ENCODE measurements at regions not wholly inside any gene's neighbourhood (a gene's known extent, or its start where the extent isn't known, plus 50 kb on each side); places are given as distances from the start of the nearest gene placed in this dataset.

DNA sequence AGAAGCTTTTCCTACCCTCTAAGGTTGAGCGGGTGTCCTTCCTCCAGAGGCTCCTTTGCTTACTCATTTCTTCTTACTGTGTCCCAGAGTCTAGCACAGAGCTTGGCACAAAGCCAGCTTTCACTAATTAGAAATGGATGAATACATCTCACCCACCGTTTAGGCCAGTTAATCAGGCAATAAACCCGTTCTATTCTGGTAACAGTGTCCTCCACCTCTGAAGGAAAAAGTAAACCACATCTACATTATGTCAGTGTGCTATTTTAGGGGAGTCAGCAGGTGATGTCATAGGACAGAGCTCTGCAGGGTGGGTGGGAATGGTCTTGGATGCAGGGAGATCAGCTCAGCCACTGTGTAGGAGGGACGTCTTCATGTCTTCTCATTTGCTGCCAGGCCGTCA lies 109.2 kb downstream of the OSTF1 start:
- TF ChIP-seq POLR2A (IDR thresholded peaks at IDR 0.05; ENCODE audit: low read depth, low read length) (no peak), CTCF (IDR thresholded peaks at IDR 0.05; ENCODE audit: extremely low read depth in 1 of 2, insufficient read depth in 1 of 2, low read depth in 1 of 2, low read length in 2 of 2) (no peak), FOS (IDR thresholded peaks at IDR 0.05; ENCODE audit: borderline replicate concordance, insufficient read depth, low read length) (no peak), EZH2 (IDR thresholded peaks at IDR 0.05; ENCODE audit: borderline replicate concordance, low read depth, low read length, severe bottlenecking) (no peak), POLR2AphosphoS5 (IDR thresholded peaks at IDR 0.05; ENCODE audit: insufficient read depth, low read depth, low read length) (no peak), MAX (IDR thresholded peaks at IDR 0.05; ENCODE audit: insufficient read depth, insufficient read length) (no peak), MYC (IDR thresholded peaks at IDR 0.05; ENCODE audit: low read depth, low read length) (no peak)
